Parathyroid adenoma (tissue), 2 donors: ENCODE measurements at regions not wholly inside any gene's neighbourhood (a gene's known extent, or its start where the extent isn't known, plus 50 kb on each side); places are given as distances from the start of the nearest gene placed in this dataset.

ENCODE experiments used
- H2AFZ ChIP-seq: fragments of 300-600 bp; sonication (generic); one replicate; pipeline ENCODE4 v1.7.0; 2017; ENCODE audit warnings: antibody characterized with exemption, mild to moderate bottlenecking
- H3K27ac ChIP-seq: fragments of 300-600 bp; sonication (generic); one replicate; pipeline ENCODE4 v1.7.0; 2017
- H3K27me3 ChIP-seq: fragments of 300-600 bp; sonication (generic); one replicate; pipeline ENCODE4 v1.7.0; 2017; ENCODE audit warnings: low read length; ENCODE audit not compliant: control insufficient read depth, insufficient read depth
- H3K36me3 ChIP-seq: fragments of 300-600 bp; sonication (generic); one replicate; pipeline ENCODE4 v1.7.0; 2017; ENCODE audit warnings: low read length; ENCODE audit not compliant: control insufficient read depth, insufficient read depth
- H3K4me1 ChIP-seq: fragments of 300-600 bp; sonication (generic); one replicate; pipeline ENCODE4 v1.7.0; 2017; ENCODE audit warnings: control low read depth
- H3K4me2 ChIP-seq: fragments of 300-600 bp; sonication (generic); one replicate; pipeline ENCODE4 v1.7.0; 2017; ENCODE audit warnings: low read length
- H3K4me3 ChIP-seq: fragments of 300-600 bp; sonication (generic); one replicate; pipeline ENCODE4 v1.7.0; 2017; ENCODE audit warnings: low read depth, low read length
- H3K79me2 ChIP-seq: fragments of 300-600 bp; sonication (generic); one replicate; pipeline ENCODE4 v1.7.0; 2017; ENCODE audit warnings: control low read depth
- H3K9ac ChIP-seq: fragments of 300-600 bp; sonication (generic); one replicate; pipeline ENCODE4 v1.7.0; 2017; ENCODE audit warnings: mild to moderate bottlenecking
- H3K9me3 ChIP-seq: fragments of 300-600 bp; sonication (generic); one replicate; pipeline ENCODE4 v1.7.0; 2017; ENCODE audit warnings: low read length; ENCODE audit not compliant: control insufficient read depth
- TF ChIP-seq, protein P1 (sequence below): fragments of 300-600 bp; sonication (generic); IDR thresholded peaks from one replicate; pipeline ENCODE4 v1.7.0; 2017; ENCODE audit warnings: antibody characterized with exemption, mild to moderate bottlenecking
- donor health status: primary hyperparathyroidism.

DNA sequence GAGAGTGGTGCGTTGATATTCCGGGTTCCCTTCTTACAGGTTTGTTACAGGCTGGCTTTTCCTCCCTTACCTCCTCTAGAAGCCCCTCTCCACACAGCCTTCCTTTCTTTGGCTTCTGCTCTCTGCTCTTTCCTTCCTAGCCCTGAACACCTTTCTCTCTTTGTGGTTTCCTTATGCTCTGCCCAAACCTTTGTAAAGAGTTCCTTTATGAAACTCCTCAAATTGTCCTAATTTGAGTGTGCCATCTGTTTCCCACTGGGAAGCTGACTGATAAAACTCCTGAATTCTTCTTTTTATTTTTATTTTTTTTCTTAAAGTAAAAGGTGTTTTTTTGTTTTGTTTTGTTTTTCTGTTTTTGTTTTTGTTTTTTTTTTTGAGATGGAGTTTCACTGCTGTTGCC lies 60.1 kb upstream of the OTX2 start:
- no peak overlapping the region for H3K27ac ChIP-seq
- H3K4me1 ChIP-seq: no peaks in the 10 kb centered on the region
- H3K36me3 ChIP-seq: no peaks in the 10 kb centered on the region
- H3K79me2 ChIP-seq: no peaks in the 10 kb centered on the region
- TF ChIP-seq, protein P1, sequence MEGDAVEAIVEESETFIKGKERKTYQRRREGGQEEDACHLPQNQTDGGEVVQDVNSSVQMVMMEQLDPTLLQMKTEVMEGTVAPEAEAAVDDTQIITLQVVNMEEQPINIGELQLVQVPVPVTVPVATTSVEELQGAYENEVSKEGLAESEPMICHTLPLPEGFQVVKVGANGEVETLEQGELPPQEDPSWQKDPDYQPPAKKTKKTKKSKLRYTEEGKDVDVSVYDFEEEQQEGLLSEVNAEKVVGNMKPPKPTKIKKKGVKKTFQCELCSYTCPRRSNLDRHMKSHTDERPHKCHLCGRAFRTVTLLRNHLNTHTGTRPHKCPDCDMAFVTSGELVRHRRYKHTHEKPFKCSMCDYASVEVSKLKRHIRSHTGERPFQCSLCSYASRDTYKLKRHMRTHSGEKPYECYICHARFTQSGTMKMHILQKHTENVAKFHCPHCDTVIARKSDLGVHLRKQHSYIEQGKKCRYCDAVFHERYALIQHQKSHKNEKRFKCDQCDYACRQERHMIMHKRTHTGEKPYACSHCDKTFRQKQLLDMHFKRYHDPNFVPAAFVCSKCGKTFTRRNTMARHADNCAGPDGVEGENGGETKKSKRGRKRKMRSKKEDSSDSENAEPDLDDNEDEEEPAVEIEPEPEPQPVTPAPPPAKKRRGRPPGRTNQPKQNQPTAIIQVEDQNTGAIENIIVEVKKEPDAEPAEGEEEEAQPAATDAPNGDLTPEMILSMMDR: no peak
- H3K4me2 ChIP-seq: no peak overlapping the region
- no peaks in the 10 kb centered on the region for H3K27me3 ChIP-seq
- H2AFZ ChIP-seq: no peak overlapping the region
- H3K9me3 ChIP-seq: no peaks in the 10 kb centered on the region
- H3K4me3 ChIP-seq: no peak overlapping the region
- H3K9ac ChIP-seq: no peak overlapping the region

- H3K4me1 ChIP-seq: no peaks in the 10 kb centered on the region
- H3K27ac ChIP-seq: no peak overlapping the region
- no peak overlapping the region for H3K4me3 ChIP-seq
- H3K27me3 ChIP-seq: no peaks in the 10 kb centered on the region
- H3K9me3 ChIP-seq: no peaks in the 10 kb centered on the region
- no peak overlapping the region for H2AFZ ChIP-seq
- TF ChIP-seq, protein P1: no peak
- H3K9ac ChIP-seq: no peak overlapping the region
- no peaks in the 10 kb centered on the region for H3K79me2 ChIP-seq
- H3K4me2 ChIP-seq: no peak overlapping the region
- H3K36me3 ChIP-seq: no peaks in the 10 kb centered on the region
These were observed 58.4 kb upstream of the OTX2 start for GRCh38 chr14:56868660-56869059.

DNA sequence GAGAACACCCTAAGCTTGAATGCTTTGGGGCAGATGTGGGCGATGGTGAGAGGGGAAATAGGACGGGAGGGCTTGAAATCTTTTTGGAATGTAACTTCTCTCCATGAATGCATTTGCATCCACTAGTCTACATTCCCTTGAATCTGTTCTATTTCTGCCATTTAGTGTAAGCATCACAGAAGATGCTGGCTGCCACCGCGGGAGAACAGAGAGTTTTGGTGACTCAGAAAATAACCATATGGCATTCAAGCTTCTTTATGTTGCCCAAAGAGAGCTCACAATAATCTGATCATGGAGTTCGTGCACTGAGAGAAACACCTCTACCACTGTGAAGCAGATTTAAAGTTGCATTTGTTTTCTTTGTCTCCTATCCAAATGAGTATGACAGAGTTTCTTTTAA lies 52.6 kb upstream of the OTX2 start:
- Histone ChIP-seq H3K9me3 (no peaks in the 10 kb centered on the region), H3K36me3 (no peaks in the 10 kb centered on the region), H3K27ac (no peak overlapping the region), H3K4me1 (no peaks in the 10 kb centered on the region), H3K4me2 (no peak overlapping the region), H3K4me3 (no peak overlapping the region), H3K27me3 (no peaks in the 10 kb centered on the region), H2AFZ (no peak overlapping the region), H3K79me2 (no peaks in the 10 kb centered on the region), H3K9ac (no peak overlapping the region)
- TF ChIP-seq, protein P1: no peak

- Histone ChIP-seq H2AFZ (no peak overlapping the region), H3K4me3 (no peak overlapping the region), H3K36me3 (no peaks in the 10 kb centered on the region), H3K79me2 (no peaks in the 10 kb centered on the region), H3K9me3 (no peaks in the 10 kb centered on the region), H3K27ac (no peak overlapping the region), H3K9ac (no peak overlapping the region), H3K4me1 (no peaks in the 10 kb centered on the region), H3K4me2 (no peak overlapping the region), H3K27me3 (no peaks in the 10 kb centered on the region)
- TF ChIP-seq, protein P1: no peak
These were observed 50.2 kb upstream of the OTX2 start for GRCh38 chr14:56860441-56860840.
